Neutrophil (primary cell): ENCODE measurements at regions not wholly inside any gene's neighbourhood (a gene's known extent, or its start where the extent isn't known, plus 50 kb on each side); places are given as distances from the start of the nearest gene placed in this dataset.

Source experiments
- H3K27ac ChIP-seq: fragments of 200-600 bp; sonication (generic); 2 replicates; pipeline ENCODE4 v1.5.1; 2016; ENCODE audit warnings: mild to moderate bottlenecking, moderate library complexity
- H3K27me3 ChIP-seq: fragments of 200-600 bp; sonication (generic); 2 replicates; pipeline ENCODE4 v1.6.0; 2016; ENCODE audit warnings: mild to moderate bottlenecking
- H3K36me3 ChIP-seq: fragments of 200-600 bp; sonication (generic); 2 replicates; pipeline ENCODE4 v1.5.1; 2017
- H3K4me1 ChIP-seq, 2 experiments: fragments of 200-600 bp in 1 of 2; sonication (generic) in 1 of 2; 1 replicate in 1 of 2; 2 replicates in 1 of 2; pipeline versions ENCODE4 v1.5.1 to v1.6.1; 2013 to 2016; ENCODE audit warnings: low read depth in 1 of 2, low read length in 1 of 2, mild to moderate bottlenecking in 1 of 2, moderate library complexity in 1 of 2; ENCODE audit not compliant: control insufficient read depth in 1 of 2, insufficient read depth in 1 of 2
- H3K4me3 ChIP-seq, 2 experiments: fragments of 200-600 bp in 1 of 2; sonication (generic) in 1 of 2; 1 replicate in 1 of 2; 2 replicates in 1 of 2; pipeline ENCODE4 v1.5.1; 2013 to 2016; ENCODE audit warnings: low read depth in 1 of 2, low read length in 1 of 2, mild to moderate bottlenecking in 1 of 2, moderate library complexity in 1 of 2
- H3K9me3 ChIP-seq: fragments of 200-600 bp; sonication (generic); 2 replicates; pipeline ENCODE4 v1.5.1; 2016
- CTCF ChIP-seq: fragments of 200-600 bp; sonication (generic); IDR thresholded peaks from 2 replicates; pipeline ENCODE4 v1.5.1; 2016; ENCODE audit warnings: antibody characterized with exemption

- Histone ChIP-seq H3K4me3 (no peak overlapping the region), H3K4me1 (no peaks in the 10 kb centered on the region), H3K27ac (no peak overlapping the region), H3K36me3 (no peaks in the 10 kb centered on the region), H3K9me3 (no peaks in the 10 kb centered on the region), H3K27me3 (no peaks in the 10 kb centered on the region)
- TF ChIP-seq CTCF = no peak
Observed at GRCh38 chr4:10963958-10964703, 279.6 kb upstream of the CLNK start.

DNA sequence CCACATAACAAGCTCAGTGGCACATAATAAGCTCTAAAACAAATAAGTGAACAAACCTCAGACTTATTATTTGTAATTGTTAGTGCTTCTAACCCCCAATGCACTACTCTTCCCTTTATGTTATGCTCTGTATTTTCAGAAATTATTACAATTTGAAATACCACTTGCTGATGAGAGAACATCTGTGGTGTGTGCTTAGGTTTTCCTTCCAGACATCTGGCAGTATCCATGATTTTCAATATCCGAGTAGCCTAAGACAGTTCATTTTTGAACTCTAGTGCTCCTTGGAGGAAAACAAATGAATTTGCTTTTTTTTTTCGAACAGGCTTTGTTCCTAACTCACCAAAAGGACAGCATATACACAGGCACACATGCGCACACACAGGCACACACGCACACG, 278.7 kb upstream of the CLNK start:
- no peak for TF ChIP-seq CTCF
- no peaks in the 10 kb centered on the region for H3K36me3 ChIP-seq
- no peaks in the 10 kb centered on the region for H3K27me3 ChIP-seq
- no peaks in the 10 kb centered on the region for H3K4me1 ChIP-seq
- no peak overlapping the region for H3K27ac ChIP-seq
- H3K4me3 ChIP-seq = no peak overlapping the region
- no peaks in the 10 kb centered on the region for H3K9me3 ChIP-seq

- no peak for TF ChIP-seq CTCF
- no peaks in the 10 kb centered on the region for H3K27me3 ChIP-seq
- H3K4me1 ChIP-seq = no peaks in the 10 kb centered on the region
- H3K4me3 ChIP-seq = no peak overlapping the region
- no peaks in the 10 kb centered on the region for H3K36me3 ChIP-seq
- H3K27ac ChIP-seq = no peak overlapping the region
- no peaks in the 10 kb centered on the region for H3K9me3 ChIP-seq
Observed at GRCh38 chr4:10962246-10962645, 277.7 kb upstream of the CLNK start.

DNA sequence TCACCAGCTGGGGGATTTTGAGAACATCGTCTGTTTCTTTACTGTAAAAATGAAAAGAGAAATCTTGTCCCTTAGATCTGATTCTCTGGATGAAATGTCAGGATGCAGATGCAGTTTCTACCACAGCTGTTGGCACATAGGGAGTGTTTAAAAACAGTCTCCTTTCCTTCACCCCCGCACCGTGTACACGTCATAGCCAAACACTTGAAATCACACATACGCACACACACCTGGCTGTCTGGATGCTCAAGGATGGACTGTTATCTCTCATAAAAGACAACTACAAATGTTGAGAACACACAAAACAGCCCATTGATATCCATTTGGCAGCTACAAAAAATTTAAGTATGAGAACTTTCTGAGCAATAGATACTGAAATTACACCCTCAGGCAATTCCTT, 275.8 kb upstream of the CLNK start:
- Histone ChIP-seq H3K27me3 (no peaks in the 10 kb centered on the region), H3K4me1 (no peaks in the 10 kb centered on the region), H3K36me3 (no peaks in the 10 kb centered on the region), H3K4me3 (no peak overlapping the region), H3K27ac (no peak overlapping the region), H3K9me3 (no peaks in the 10 kb centered on the region)
- TF ChIP-seq CTCF = no peak

DNA sequence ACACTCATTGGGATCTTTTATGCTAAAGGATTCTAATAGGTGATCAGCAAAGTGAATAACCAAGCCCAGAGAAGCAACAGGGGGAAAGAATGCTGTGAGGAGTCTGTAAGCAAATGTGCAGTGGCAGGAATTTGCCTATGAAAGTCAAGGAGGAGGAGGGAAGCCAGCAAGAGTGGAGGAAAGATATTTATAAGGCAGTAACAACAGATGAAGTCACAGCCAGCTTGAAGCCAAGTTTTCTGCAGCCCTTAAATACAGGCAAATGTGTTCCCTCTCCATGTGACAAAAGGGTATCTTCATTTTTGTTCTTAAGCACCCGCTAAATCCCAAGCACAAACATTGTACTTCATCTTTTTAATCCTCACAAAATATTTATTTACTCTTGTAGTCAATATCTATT, 275.0 kb upstream of the CLNK start:
- no peak for TF ChIP-seq CTCF

More for the DNA sequence above, 275.0 kb upstream of the CLNK start:
- Histone ChIP-seq H3K36me3 (no peaks in the 10 kb centered on the region), H3K9me3 (no peaks in the 10 kb centered on the region), H3K4me1 (no peaks in the 10 kb centered on the region), H3K27me3 (no peaks in the 10 kb centered on the region), H3K27ac (no peak overlapping the region), H3K4me3 (no peak overlapping the region)
